GM12878 (cell line): ENCODE measurements at regions not wholly inside any gene's neighbourhood (a gene's known extent, or its start where the extent isn't known, plus 50 kb on each side); places are given as distances from the start of the nearest gene placed in this dataset.

Source experiments
- ATAC-seq: fragments of 200-7000 bp; cut with Tn5 transposase; 3 replicates; pipeline ENCODE4 v1.9.1; 2020; ENCODE audit warnings: mild to moderate bottlenecking, moderate library complexity
- BruUV-seq: library from RNA; stranded (reverse); fragments of 400-500 nt; replicated peaks from 2 replicates; lab custom pipeline; 2021; lab: Mats Ljungman, UMichigan
- CTCF ChIA-PET: fragments of 300-600 bp; sonication (Branson Sonifier 250); formaldehyde crosslinking; extraction: SDS; loops from one replicate; lab custom pipeline; 2021; ENCODE audit warnings: inconsistent platforms; lab: Yijun Ruan, JAX
- POLR2A ChIA-PET: fragments of 350-600 bp; formaldehyde crosslinking; extraction: SDS; loops from one replicate; lab custom pipeline; 2021; ENCODE audit warnings: inconsistent platforms; lab: Charles Lee
- RAD21 ChIA-PET: fragments of 300-600 bp; sonication (Branson Sonifier 250); formaldehyde crosslinking; loops from one replicate; lab custom pipeline; 2023; ENCODE audit warnings: antibody characterized with exemption; ENCODE audit not compliant: unreplicated experiment; lab: Charles Lee
- SMC1A ChIA-PET: fragments of 300-600 bp; sonication (Branson Sonifier 250); formaldehyde crosslinking; loops from one replicate; lab custom pipeline; 2023; ENCODE audit not compliant: unreplicated experiment, uncharacterized antibody; lab: Charles Lee
- DNase-seq: peaks from one replicate; pipeline ENCODE4 v3.0.0-alpha.2; 2011; ENCODE audit warnings: low read depth, low spot score
- FAIRE-seq: peaks from 3 replicates; lab custom pipeline; 2011; peaks lifted over from hg19 to GRCh38; lab: Jason Lieb, UNC
- H2AFZ ChIP-seq: 2 replicates; pipeline ENCODE4 v1.6.0; 2011; ENCODE audit warnings: low read depth, low read length, control low read depth; ENCODE audit not compliant: control insufficient read depth
- H3K27ac ChIP-seq: 2 replicates; pipeline ENCODE4 v1.5.1; 2011; ENCODE audit warnings: control low read depth; ENCODE audit not compliant: control insufficient read depth, insufficient read depth
- H3K27me3 ChIP-seq, 2 experiments: replicated peaks in 1 of 2; 2 replicates each; pipeline versions ENCODE4 v1.6.0 to v1.6.1; 2011; ENCODE audit warnings: low read length in 1 of 2; ENCODE audit not compliant: control insufficient read depth in 2 of 2, insufficient read depth in 2 of 2
- H3K36me3 ChIP-seq, 2 experiments: 2 replicates each; pipeline ENCODE4 v1.5.1; 2011; ENCODE audit warnings: low read length in 1 of 2; ENCODE audit not compliant: control insufficient read depth in 2 of 2, insufficient read depth in 2 of 2
- H3K4me1 ChIP-seq: 2 replicates; pipeline ENCODE4 v1.6.1; 2011; ENCODE audit warnings: mild to moderate bottlenecking, low read length, moderate library complexity, mixed read lengths; ENCODE audit not compliant: control insufficient read depth, insufficient read depth
- H3K4me2 ChIP-seq: 2 replicates; pipeline ENCODE4 v1.6.0; 2011; ENCODE audit warnings: control low read depth; ENCODE audit not compliant: control insufficient read depth, insufficient read depth
- H3K4me3 ChIP-seq: fragments of 200-600 bp; sonication (generic); 2 replicates; pipeline ENCODE4 v1.5.1; 2016
- H3K79me2 ChIP-seq: 2 replicates; pipeline ENCODE4 v1.6.0; 2011; ENCODE audit warnings: low read length; ENCODE audit not compliant: control insufficient read depth, insufficient read depth
- H3K9ac ChIP-seq: 2 replicates; pipeline ENCODE4 v1.8.0; 2011; ENCODE audit warnings: low read length, control low read depth, mixed read lengths; ENCODE audit not compliant: control insufficient read depth, insufficient read depth
- H3K9me3 ChIP-seq: replicated peaks from 3 replicates; pipeline ENCODE4 v1.5.1; 2011; ENCODE audit warnings: mild to moderate bottlenecking, low read length; ENCODE audit not compliant: control insufficient read depth, insufficient read depth
- H4K20me1 ChIP-seq: 2 replicates; pipeline ENCODE4 v1.6.0; 2011; ENCODE audit not compliant: control insufficient read depth, insufficient read depth
- CREB1 ChIP-seq: IDR thresholded peaks from 2 replicates; pipeline ENCODE4 v1.6.1; 2012; ENCODE audit warnings: low read depth, mild to moderate bottlenecking, inconsistent platforms
- EZH2 ChIP-seq: IDR thresholded peaks from 2 replicates; pipeline ENCODE4 v1.6.1; 2012; ENCODE audit warnings: low read depth, mild to moderate bottlenecking, control low read depth, inconsistent platforms, low read length, borderline replicate concordance; ENCODE audit not compliant: control insufficient read depth
- GABPA ChIP-seq: IDR thresholded peaks from 2 replicates; pipeline ENCODE4 v1.6.1; 2014; ENCODE audit warnings: antibody characterized with exemption, low read depth, mild to moderate bottlenecking, inconsistent platforms
- GATAD2B ChIP-seq: fragments of 450-650 bp; conservative IDR thresholded peaks from 2 replicates; pipeline ENCODE4 v1.6.1; 2017; ENCODE audit warnings: low read depth, mild to moderate bottlenecking, moderate library complexity
- KLF5 ChIP-seq: fragments of 450-650 bp; IDR thresholded peaks from 2 replicates; pipeline ENCODE4 v1.6.1; 2014; ENCODE audit warnings: mild to moderate bottlenecking; ENCODE audit not compliant: partially characterized antibody
- MTA2 ChIP-seq: fragments of 450-650 bp; IDR thresholded peaks from 2 replicates; pipeline ENCODE4 v1.6.1; 2016; ENCODE audit warnings: low read depth, mild to moderate bottlenecking, moderate library complexity
- NFIC ChIP-seq: IDR thresholded peaks from 2 replicates; pipeline ENCODE4 v1.6.1; 2012; ENCODE audit warnings: low read depth, mild to moderate bottlenecking, inconsistent platforms, low read length, moderate library complexity
- NFXL1 ChIP-seq: fragments of 450-650 bp; IDR thresholded peaks from 2 replicates; pipeline ENCODE4 v1.6.1; 2017; ENCODE audit warnings: antibody characterized with exemption, mild to moderate bottlenecking, borderline replicate concordance
- PAX8 ChIP-seq: fragments of 450-650 bp; IDR thresholded peaks from 2 replicates; pipeline ENCODE4 v1.6.1; 2017; ENCODE audit warnings: mild to moderate bottlenecking, moderate library complexity
- POLR2AphosphoS2 ChIP-seq: IDR thresholded peaks from 2 replicates; pipeline ENCODE4 v1.6.1; 2011; ENCODE audit warnings: low read depth, mild to moderate bottlenecking, low read length, improper control_type of control experiment, moderate library complexity
- RBBP5 ChIP-seq: fragments of 200-600 bp; sonication (generic); conservative IDR thresholded peaks from 2 replicates; pipeline ENCODE4 v1.6.1; 2016
- SKIL ChIP-seq: fragments of 450-650 bp; IDR thresholded peaks from 2 replicates; pipeline ENCODE4 v1.6.1; 2017; ENCODE audit warnings: mild to moderate bottlenecking, low read depth, inconsistent platforms; ENCODE audit not compliant: poor library complexity, severe bottlenecking
- SPI1 ChIP-seq: IDR thresholded peaks from 2 replicates; pipeline ENCODE4 v1.6.1; 2011; ENCODE audit warnings: low read depth, mild to moderate bottlenecking, low read length, moderate library complexity, borderline replicate concordance; ENCODE audit not compliant: insufficient read depth
- SUZ12 ChIP-seq: fragments of 200-600 bp; sonication (generic); IDR thresholded peaks from one replicate; pipeline ENCODE4 v1.6.1; 2018; ENCODE audit warnings: antibody characterized with exemption, mild to moderate bottlenecking; ENCODE audit not compliant: unreplicated experiment
- TBL1XR1 ChIP-seq: IDR thresholded peaks from 2 replicates; pipeline ENCODE4 v1.6.1; 2012; ENCODE audit warnings: low read depth, low read length, improper control_type of control experiment
- TCF3 ChIP-seq: IDR thresholded peaks from 2 replicates; pipeline ENCODE4 v1.6.1; 2012; ENCODE audit warnings: low read depth, mild to moderate bottlenecking, low read length, borderline replicate concordance; ENCODE audit not compliant: insufficient read depth
- YBX1 ChIP-seq: fragments of 450-650 bp; IDR thresholded peaks from 2 replicates; pipeline ENCODE4 v1.6.1; 2016; ENCODE audit warnings: antibody characterized with exemption
- ZBTB33 ChIP-seq: fragments of 450-650 bp; IDR thresholded peaks from 2 replicates; pipeline ENCODE4 v1.6.1; 2017; ENCODE audit warnings: mild to moderate bottlenecking
- WGBS: methylation state at CpG from one replicate; pipeline ENCODE4 v1.1.6; 2016; ENCODE audit warnings: low lambda C conversion rate; ENCODE audit not compliant: insufficient replicate concordance, insufficient coverage; ENCODE audit errors: missing lambda C conversion rate; 5-methylcytosine and 5-hydroxymethylcytosine counted together
- in situ Hi-C: fragments of 300-500 bp; cut with MboI; formaldehyde crosslinking; loops from 9 replicates; pipeline ENCODE4 v1.14.3; 2018; ENCODE audit warnings: mixed read lengths
- intact Hi-C: fragments of 100-400 bp; cut with micrococcal nuclease; formaldehyde crosslinking; loops from one replicate; pipeline ENCODE4 v1.14.2; 2022; ENCODE audit not compliant: unreplicated experiment
- TF ChIP-seq, protein P1 (sequence below): fragments of 450-650 bp; IDR thresholded peaks from 2 replicates; pipeline ENCODE4 v1.6.1; 2016; ENCODE audit warnings: mild to moderate bottlenecking

GRCh38 chr4:133247861-133248260 is 98.8 kb downstream of the PCDH10 start (continued):
- TF ChIP-seq SUZ12 (no peak), RBBP5 (no peak), ZBTB33 (no peak)
- TF ChIP-seq, protein P1, sequence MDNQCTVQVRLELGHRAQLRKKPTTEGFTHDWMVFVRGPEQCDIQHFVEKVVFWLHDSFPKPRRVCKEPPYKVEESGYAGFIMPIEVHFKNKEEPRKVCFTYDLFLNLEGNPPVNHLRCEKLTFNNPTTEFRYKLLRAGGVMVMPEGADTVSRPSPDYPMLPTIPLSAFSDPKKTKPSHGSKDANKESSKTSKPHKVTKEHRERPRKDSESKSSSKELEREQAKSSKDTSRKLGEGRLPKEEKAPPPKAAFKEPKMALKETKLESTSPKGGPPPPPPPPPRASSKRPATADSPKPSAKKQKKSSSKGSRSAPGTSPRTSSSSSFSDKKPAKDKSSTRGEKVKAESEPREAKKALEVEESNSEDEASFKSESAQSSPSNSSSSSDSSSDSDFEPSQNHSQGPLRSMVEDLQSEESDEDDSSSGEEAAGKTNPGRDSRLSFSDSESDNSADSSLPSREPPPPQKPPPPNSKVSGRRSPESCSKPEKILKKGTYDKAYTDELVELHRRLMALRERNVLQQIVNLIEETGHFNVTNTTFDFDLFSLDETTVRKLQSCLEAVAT: no peak
- TF ChIP-seq, all 136 proteins: peak for 0

GRCh38 chr4:133245226-133245625 is 96.1 kb downstream of the PCDH10 start:
- no peak for ATAC-seq
- no peak for DNase-seq
- no peaks in the 10 kb centered on the region for H3K79me2 ChIP-seq
- SMC1A ChIA-PET: no interaction called here
- H2AFZ ChIP-seq: no peak overlapping the region
- POLR2A ChIA-PET: no interaction called here
- H3K9me3 ChIP-seq: no peaks in the 10 kb centered on the region
- BruUV-seq: no TSS peak
- no peaks in the 10 kb centered on the region for H3K27me3 ChIP-seq
- no peak overlapping the region for H3K4me3 ChIP-seq
- no peak for FAIRE-seq
- in situ Hi-C loops (no loop called here), intact Hi-C loops (no loop called here)
- CTCF ChIA-PET: no interaction called here
- no peaks in the 10 kb centered on the region for H3K4me1 ChIP-seq
- no peaks in the 10 kb centered on the region for H4K20me1 ChIP-seq
- no peak overlapping the region for H3K9ac ChIP-seq
- RAD21 ChIA-PET: no interaction called here
- H3K27ac ChIP-seq: no peak overlapping the region
- no peaks in the 10 kb centered on the region for H3K36me3 ChIP-seq
- WGBS: 92% methylated on average over 1 of the region's 1 CpG
- H3K4me2 ChIP-seq: no peak overlapping the region
- TF ChIP-seq POLR2AphosphoS2 (no peak), TCF3 (no peak), NFXL1 (no peak), SPI1 (no peak), TBL1XR1 (no peak), PAX8 (no peak), MTA2 (no peak), SKIL (no peak), EZH2 (no peak), GATAD2B (no peak), KLF5 (no peak), YBX1 (no peak), NFIC (no peak), GABPA (no peak), CREB1 (no peak)
